Thoracic aorta (tissue), 2 donors: ENCODE measurements at regions not wholly inside any gene's neighbourhood (a gene's known extent, or its start where the extent isn't known, plus 50 kb on each side); places are given as distances from the start of the nearest gene placed in this dataset.

Experiments
- ATAC-seq: fragments of 150-250 bp; one replicate; pipeline ENCODE4 v1.8.0; 2017; ENCODE audit warnings: low read depth; ENCODE audit not compliant: insufficient number of reproducible peaks, low FRiP score
- DNase-seq: peaks from one replicate; pipeline ENCODE4 v3.0.0-alpha.2; 2020; ENCODE audit warnings: low spot score
- H3K27ac ChIP-seq, 2 donors: fragments of 200-600 bp; sonication (generic); 1 replicate in 1 of 2; 2 replicates in 1 of 2; pipeline ENCODE4 v1.5.1; 2016; ENCODE audit warnings: mild to moderate bottlenecking in 2 of 2, moderate library complexity in 2 of 2
- H3K27me3 ChIP-seq: fragments of 200-600 bp; sonication (generic); replicated peaks from 2 replicates; pipeline ENCODE4 v1.6.0; 2016; ENCODE audit warnings: mild to moderate bottlenecking; ENCODE audit not compliant: insufficient read depth
- H3K36me3 ChIP-seq: fragments of 200-600 bp; sonication (generic); one replicate; pipeline ENCODE4 v1.5.1; 2016
- H3K4me1 ChIP-seq, 2 donors: fragments of 200-600 bp; sonication (generic); 1 replicate in 1 of 2; 2 replicates in 1 of 2; pipeline versions ENCODE4 v1.5.1 to v1.6.0; 2016; ENCODE audit warnings: low read depth in 2 of 2, mild to moderate bottlenecking in 1 of 2; ENCODE audit not compliant: control insufficient read depth in 1 of 2
- H3K4me3 ChIP-seq: fragments of 200-600 bp; sonication (generic); 2 replicates; pipeline ENCODE4 v1.5.1; 2016; ENCODE audit warnings: mild to moderate bottlenecking
- H3K9me3 ChIP-seq: fragments of 200-600 bp; sonication (generic); 2 replicates; pipeline ENCODE4 v1.5.1; 2016
- TF ChIP-seq, protein P1 (sequence below): fragments of 200-600 bp; sonication (generic); IDR thresholded peaks from one replicate; pipeline ENCODE4 v1.5.1; 2019; ENCODE audit warnings: antibody characterized with exemption

DNA sequence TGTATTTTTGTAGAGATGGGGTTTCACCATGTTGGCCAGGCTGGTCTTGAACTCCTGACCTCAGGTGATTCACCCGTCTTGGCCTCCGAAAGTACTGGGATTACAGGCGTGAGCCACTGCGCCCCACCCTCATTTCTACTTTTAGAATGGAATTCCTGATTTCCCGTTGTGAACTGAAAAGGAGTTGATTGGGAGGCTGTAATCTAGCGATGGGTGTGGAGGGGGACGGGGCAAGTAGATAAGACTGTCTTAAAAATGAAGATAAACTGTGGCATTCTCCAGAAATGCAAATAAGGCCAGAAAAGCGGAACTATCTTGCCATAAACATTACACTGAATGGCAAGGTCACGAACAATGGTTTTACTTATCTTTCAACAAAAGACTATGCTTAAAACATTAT, 135.4 kb downstream of the TRIB2 start:
- H3K4me3 ChIP-seq, result no peak overlapping the region
- ATAC-seq (no peak), DNase-seq (no peak)
- H3K9me3 ChIP-seq, result no peaks in the 10 kb centered on the region
- H3K36me3 ChIP-seq, result no peaks in the 10 kb centered on the region
- peaks cover 0 to under 1% of the 10 kb centered on the region in 2 donors for H3K4me1 ChIP-seq
- H3K27ac ChIP-seq, result no peak overlapping the region
- TF ChIP-seq, protein P1, sequence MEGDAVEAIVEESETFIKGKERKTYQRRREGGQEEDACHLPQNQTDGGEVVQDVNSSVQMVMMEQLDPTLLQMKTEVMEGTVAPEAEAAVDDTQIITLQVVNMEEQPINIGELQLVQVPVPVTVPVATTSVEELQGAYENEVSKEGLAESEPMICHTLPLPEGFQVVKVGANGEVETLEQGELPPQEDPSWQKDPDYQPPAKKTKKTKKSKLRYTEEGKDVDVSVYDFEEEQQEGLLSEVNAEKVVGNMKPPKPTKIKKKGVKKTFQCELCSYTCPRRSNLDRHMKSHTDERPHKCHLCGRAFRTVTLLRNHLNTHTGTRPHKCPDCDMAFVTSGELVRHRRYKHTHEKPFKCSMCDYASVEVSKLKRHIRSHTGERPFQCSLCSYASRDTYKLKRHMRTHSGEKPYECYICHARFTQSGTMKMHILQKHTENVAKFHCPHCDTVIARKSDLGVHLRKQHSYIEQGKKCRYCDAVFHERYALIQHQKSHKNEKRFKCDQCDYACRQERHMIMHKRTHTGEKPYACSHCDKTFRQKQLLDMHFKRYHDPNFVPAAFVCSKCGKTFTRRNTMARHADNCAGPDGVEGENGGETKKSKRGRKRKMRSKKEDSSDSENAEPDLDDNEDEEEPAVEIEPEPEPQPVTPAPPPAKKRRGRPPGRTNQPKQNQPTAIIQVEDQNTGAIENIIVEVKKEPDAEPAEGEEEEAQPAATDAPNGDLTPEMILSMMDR, result no peak
- H3K27me3 ChIP-seq, result no peaks in the 10 kb centered on the region

DNA sequence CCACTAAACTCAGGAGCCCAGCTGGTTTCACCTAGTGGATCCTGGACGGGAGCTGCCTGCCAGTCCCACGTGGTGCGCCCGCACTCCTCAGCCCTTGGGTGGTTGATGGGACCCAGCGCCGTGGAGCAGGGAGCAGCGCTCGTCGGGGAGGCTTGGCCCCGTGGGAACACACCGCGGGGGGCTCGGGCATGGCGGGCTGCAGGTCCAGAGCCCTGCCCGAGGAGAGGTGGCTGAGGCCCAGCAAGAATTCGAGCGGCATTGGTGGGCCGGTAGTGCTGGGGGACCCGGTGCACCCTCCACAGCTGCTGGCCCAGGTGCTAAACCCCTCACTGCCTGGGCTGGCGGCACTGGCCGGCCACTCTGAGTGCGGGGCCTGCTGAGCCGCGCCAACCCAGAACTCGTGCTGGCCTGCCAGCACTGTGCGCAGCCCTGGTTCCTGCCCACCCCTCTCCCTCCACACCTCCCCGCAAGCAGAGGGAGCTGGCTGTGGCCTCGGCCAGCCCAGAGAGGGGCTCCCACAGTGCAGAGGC, 137.3 kb downstream of the TRIB2 start:
- H3K27me3 ChIP-seq, result no peaks in the 10 kb centered on the region
- ATAC-seq (no peak), DNase-seq (no peak)
- H3K4me1 ChIP-seq, result peaks cover 0 to 3% of the 10 kb centered on the region in 2 donors
- no peaks in the 10 kb centered on the region for H3K36me3 ChIP-seq
- no peaks in the 10 kb centered on the region for H3K9me3 ChIP-seq
- H3K27ac ChIP-seq, result no peak overlapping the region
- no peak overlapping the region for H3K4me3 ChIP-seq
- TF ChIP-seq, protein P1, result no peak

DNA sequence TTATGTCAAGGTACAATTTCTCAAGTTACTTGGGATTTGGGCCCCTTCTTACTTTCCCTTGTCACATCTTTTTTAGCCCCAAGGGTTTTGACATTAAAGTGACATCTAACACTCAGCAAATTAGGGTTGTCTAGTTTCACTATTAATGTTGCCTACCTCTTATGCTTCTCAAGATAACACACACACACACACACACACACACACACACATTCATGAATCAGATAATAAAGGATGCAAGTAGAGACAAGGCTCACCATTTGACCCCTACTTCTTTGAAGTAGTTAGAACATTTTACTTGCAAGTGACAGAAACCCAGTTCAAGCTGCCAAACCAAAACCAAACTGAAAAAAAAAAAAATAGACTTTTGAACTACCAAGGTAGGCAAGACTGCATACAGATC, 138.8 kb downstream of the TRIB2 start:
- ATAC-seq (no peak), DNase-seq (no peak)
- Histone ChIP-seq H3K4me3 (no peak overlapping the region), H3K27me3 (no peaks in the 10 kb centered on the region), H3K36me3 (no peaks in the 10 kb centered on the region), H3K27ac (no peak overlapping the region), H3K9me3 (no peaks in the 10 kb centered on the region), H3K4me1 (peaks cover 0 to 3% of the 10 kb centered on the region in 2 donors)
- TF ChIP-seq, protein P1, result no peak

DNA sequence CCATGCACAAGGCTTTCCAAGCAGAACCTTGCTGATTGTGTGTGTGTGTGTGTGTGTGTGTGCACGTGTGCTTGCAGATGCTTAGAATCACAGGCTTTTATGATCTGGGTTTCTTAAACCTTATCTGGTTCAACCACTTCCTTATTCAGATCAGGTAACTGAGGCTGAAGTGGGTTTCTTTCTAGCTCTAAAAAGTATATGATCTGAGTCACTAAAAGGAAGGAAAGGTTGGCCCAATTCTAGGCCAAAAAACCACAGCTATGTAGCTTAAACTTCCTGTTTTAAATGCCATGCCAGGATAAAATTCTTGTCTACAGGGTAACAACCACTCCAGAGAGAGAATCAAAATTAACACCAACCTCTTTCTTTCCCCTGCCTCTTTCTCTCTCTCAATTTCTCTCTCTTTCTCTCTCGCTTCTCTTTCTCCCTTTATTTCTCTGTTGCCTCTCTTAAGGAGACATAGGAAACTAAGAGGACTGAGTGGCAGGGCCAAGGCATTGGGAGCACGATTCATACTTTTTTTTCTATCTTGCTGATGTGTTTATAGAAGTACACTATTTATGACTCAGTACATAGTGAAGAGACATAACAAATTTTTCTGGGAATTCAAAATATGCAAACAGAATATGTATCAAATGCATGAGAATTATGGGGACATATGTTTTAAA, 140.3 kb downstream of the TRIB2 start:
- Histone ChIP-seq H3K4me1 (peaks cover 0 to 3% of the 10 kb centered on the region in 2 donors), H3K27ac (no peak overlapping the region), H3K27me3 (no peaks in the 10 kb centered on the region), H3K36me3 (no peaks in the 10 kb centered on the region), H3K9me3 (no peaks in the 10 kb centered on the region), H3K4me3 (no peak overlapping the region)
- TF ChIP-seq, protein P1, result no peak
- no peak for DNase-seq
- ATAC-seq, result no peak

DNA sequence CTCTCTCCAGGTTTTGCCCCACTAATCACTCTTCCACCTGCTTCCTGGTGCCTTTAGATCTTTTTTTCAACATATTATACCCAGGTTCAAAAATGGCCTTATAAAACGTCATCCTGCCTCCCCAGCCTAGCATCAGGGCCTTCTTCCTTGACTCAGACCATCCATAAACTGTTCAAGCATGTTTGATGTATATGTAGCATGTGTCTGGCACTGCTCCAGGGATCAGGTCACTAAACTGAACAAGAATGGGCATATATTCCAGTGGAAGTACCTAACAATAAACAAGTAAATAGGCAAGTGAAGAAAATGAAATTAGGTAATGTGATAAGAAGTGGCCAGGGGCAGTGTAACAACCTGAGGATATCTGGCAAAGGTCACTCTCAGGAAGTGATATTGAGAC, 141.2 kb downstream of the TRIB2 start:
- Histone ChIP-seq H3K4me1 (peaks cover 0 to 3% of the 10 kb centered on the region in 2 donors), H3K9me3 (no peaks in the 10 kb centered on the region), H3K27ac (no peak overlapping the region), H3K4me3 (no peak overlapping the region), H3K36me3 (no peaks in the 10 kb centered on the region), H3K27me3 (no peaks in the 10 kb centered on the region)
- TF ChIP-seq, protein P1, result no peak
- DNase-seq, result no peak
- no peak for ATAC-seq
